Left ventricle myocardium inferior (tissue), 1 donor: ENCODE measurements at regions not wholly inside any gene's neighbourhood (a gene's known extent, or its start where the extent isn't known, plus 50 kb on each side); places are given as distances from the start of the nearest gene placed in this dataset.

Source experiments
- DNase-seq: peaks from one replicate; pipeline ENCODE4 v3.0.0-alpha.2; 2020
- H3K27ac ChIP-seq: fragments of 200-600 bp; replicated peaks from 2 replicates; pipeline ENCODE4 v1.8.0; 2021
- H3K27me3 ChIP-seq: fragments of 200-600 bp; 2 replicates; pipeline ENCODE4 v1.8.0; 2021; ENCODE audit warnings: low read depth
- H3K36me3 ChIP-seq: fragments of 200-600 bp; 2 replicates; pipeline ENCODE4 v1.8.0; 2021
- H3K4me1 ChIP-seq: fragments of 200-600 bp; 2 replicates; pipeline ENCODE4 v1.8.0; 2021
- H3K4me3 ChIP-seq: fragments of 200-600 bp; 2 replicates; pipeline ENCODE4 v1.8.0; 2021; ENCODE audit warnings: mild to moderate bottlenecking, moderate library complexity
- H3K9me3 ChIP-seq: fragments of 200-600 bp; replicated peaks from 2 replicates; pipeline ENCODE4 v1.8.0; 2021
- intact Hi-C: fragments of 100-400 bp; cut with micrococcal nuclease; formaldehyde crosslinking; loops from one replicate; pipeline ENCODE4 v1.11.0; 2022
- TF ChIP-seq, protein P1 (sequence below): fragments of 200-600 bp; IDR thresholded peaks from 2 replicates; pipeline ENCODE4 v1.8.0; 2021; ENCODE audit warnings: antibody characterized with exemption, mild to moderate bottlenecking, borderline replicate concordance
- donor health status: DM: no; HTN: yes; CAD: no; lungs with severe emphysema.

DNA sequence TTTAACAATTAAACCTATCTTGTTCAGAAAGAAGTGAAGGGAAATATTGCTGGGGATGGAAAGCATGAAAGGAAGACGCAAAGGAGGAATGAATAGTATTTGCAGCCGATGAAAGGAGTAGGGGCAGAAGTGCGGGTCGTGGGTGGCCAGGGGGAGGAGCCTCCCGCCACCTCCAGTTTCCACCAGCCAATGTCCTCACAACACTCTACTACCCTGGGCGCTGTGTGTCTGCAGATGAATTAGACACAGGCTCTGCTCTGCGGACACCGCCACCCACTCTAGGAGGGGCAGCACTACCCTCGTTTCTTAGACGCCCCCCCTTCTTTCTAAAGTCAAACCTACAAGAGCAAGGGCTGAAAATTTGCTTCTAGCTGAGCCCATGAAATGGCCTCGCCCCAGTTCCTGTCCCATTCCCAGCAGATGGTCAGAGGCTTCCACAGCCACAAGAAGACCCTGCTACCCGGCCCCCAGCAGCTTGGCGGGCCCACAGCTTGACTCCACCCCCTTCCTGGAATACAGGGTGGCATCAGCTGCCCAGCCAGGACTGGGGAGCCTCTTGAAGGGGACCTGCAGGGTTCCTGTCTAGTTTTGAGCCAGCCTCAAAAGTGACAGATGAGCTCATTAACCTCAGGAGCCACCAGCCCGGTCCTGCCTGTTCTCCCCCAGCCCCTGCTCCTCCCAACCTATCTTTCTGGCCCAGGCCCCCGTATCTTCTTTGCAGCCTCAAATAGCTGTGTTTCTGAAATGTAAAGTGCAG lies 268.1 kb downstream of the BUD13 start:
- intact Hi-C loops = no loop called here

GRCh38 chr11:116503216-116504160 lies 269.3 kb downstream of the BUD13 start:
- H3K27ac ChIP-seq = no peak overlapping the region
- no peak overlapping the region for H3K4me3 ChIP-seq
- intact Hi-C loops = no loop called here
- H3K4me1 ChIP-seq = no peaks in the 10 kb centered on the region
- no peaks in the 10 kb centered on the region for H3K36me3 ChIP-seq
- H3K27me3 ChIP-seq = peaks cover 87% of the 10 kb centered on the region
- TF ChIP-seq, protein P1, sequence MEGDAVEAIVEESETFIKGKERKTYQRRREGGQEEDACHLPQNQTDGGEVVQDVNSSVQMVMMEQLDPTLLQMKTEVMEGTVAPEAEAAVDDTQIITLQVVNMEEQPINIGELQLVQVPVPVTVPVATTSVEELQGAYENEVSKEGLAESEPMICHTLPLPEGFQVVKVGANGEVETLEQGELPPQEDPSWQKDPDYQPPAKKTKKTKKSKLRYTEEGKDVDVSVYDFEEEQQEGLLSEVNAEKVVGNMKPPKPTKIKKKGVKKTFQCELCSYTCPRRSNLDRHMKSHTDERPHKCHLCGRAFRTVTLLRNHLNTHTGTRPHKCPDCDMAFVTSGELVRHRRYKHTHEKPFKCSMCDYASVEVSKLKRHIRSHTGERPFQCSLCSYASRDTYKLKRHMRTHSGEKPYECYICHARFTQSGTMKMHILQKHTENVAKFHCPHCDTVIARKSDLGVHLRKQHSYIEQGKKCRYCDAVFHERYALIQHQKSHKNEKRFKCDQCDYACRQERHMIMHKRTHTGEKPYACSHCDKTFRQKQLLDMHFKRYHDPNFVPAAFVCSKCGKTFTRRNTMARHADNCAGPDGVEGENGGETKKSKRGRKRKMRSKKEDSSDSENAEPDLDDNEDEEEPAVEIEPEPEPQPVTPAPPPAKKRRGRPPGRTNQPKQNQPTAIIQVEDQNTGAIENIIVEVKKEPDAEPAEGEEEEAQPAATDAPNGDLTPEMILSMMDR = no peak
- DNase-seq = no peak
- H3K9me3 ChIP-seq = no peaks in the 10 kb centered on the region

More for the DNA sequence above, 268.1 kb downstream of the BUD13 start:
- Histone ChIP-seq H3K4me3 (no peak overlapping the region), H3K36me3 (no peaks in the 10 kb centered on the region), H3K4me1 (no peaks in the 10 kb centered on the region), H3K9me3 (no peaks in the 10 kb centered on the region), H3K27ac (no peak overlapping the region), H3K27me3 (peaks cover 87% of the 10 kb centered on the region)
- TF ChIP-seq, protein P1 = no peak
- DNase-seq = no peak

GRCh38 chr11:116502641-116503061 lies 270.1 kb downstream of the BUD13 start:
- Histone ChIP-seq H3K27me3 (peaks cover 87% of the 10 kb centered on the region), H3K4me1 (no peaks in the 10 kb centered on the region), H3K9me3 (no peaks in the 10 kb centered on the region), H3K36me3 (no peaks in the 10 kb centered on the region), H3K4me3 (no peak overlapping the region), H3K27ac (no peak overlapping the region)
- DNase-seq = peak; percentile 46
- TF ChIP-seq, protein P1 = no peak
- intact Hi-C loops = no loop called here

DNA sequence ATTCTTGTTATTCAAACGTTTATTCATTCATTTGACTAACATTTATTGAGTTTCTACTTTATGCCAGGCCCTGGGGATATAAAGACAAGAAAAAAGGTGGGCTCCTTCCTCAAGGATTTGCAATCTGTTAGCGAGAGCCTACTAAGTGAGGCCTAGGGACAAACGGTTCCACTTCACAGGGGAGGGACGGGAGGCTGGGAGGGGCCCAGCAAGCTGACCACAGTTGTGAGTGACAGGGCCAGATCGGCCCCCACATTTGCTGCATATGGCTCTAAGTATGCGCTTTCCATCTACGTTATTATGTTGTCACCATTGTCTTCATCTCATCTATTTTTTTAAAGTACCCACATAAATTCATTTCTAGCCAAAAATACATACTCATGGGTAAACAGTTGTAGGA lies 271.1 kb downstream of the BUD13 start:
- no peaks in the 10 kb centered on the region for H3K36me3 ChIP-seq
- H3K9me3 ChIP-seq = no peaks in the 10 kb centered on the region
- no peak overlapping the region for H3K27ac ChIP-seq
- no peak overlapping the region for H3K4me3 ChIP-seq
- no peak for DNase-seq
- intact Hi-C loops = no loop called here
- H3K27me3 ChIP-seq = peaks cover 87% of the 10 kb centered on the region
- H3K4me1 ChIP-seq = no peaks in the 10 kb centered on the region
- TF ChIP-seq, protein P1 = no peak

DNA sequence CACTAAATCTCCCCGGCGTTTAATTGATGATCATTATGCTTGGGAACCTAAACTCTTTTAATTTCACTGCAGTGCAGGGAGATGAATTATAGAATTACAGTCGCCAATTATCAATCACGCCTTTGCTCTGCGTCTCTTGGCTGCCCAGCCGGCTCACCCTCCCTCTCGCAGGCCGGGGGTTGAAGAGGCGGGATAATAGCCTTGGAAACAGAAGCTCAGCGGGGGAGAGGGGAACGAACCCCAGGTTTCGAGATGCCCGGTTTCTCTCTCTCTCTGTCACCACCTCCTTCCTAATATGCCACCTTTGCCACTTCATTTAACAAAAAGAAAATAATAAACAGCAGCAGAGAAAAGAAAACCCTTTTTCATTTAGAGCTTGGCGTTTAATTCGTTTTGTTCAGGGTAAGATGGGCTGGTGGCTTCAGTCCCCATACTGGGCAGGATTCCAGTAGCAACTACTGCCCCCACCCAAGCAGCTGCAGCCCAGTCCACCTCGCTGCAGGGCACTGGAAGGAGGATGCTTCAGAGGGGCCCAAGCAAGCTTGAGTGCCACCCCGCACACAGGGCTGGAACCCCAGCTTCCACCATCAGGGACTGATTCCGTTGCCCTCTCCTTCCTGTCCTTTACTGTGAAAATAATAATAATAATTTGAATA lies 271.7 kb downstream of the BUD13 start:
- DNase-seq = no peak
- Histone ChIP-seq H3K4me3 (no peak overlapping the region), H3K4me1 (no peaks in the 10 kb centered on the region), H3K36me3 (no peaks in the 10 kb centered on the region), H3K27me3 (peaks cover 85% of the 10 kb centered on the region), H3K27ac (no peak overlapping the region), H3K9me3 (no peaks in the 10 kb centered on the region)
- TF ChIP-seq, protein P1 = no peak
- intact Hi-C loops = no loop called here
